ENCODE measurements at regions not wholly inside any gene's neighbourhood (a gene's known extent, or its start where the extent isn't known, plus 50 kb on each side); places are given as distances from the start of the nearest gene placed in this dataset.
"Not testable (repeated sequence)": the region's sequence is repeated elsewhere in the genome, so short reads cannot be mapped to it uniquely, and the experiment has no call there.

- DNase-seq (ENCODE audit: low read depth in 2 of 2) = no peak
Measured at GRCh38 chr21:14613486-14614224, 67.5 kb upstream of the SAMSN1 start.

- DNase-seq (ENCODE audit: low read depth in 2 of 2) = not testable (repeated sequence)
Measured at GRCh38 chr21:14610119-14610518, 64.0 kb upstream of the SAMSN1 start.

GRCh38 chr21:14609274-14609673 lies 63.2 kb upstream of the SAMSN1 start:
- no peak for DNase-seq (ENCODE audit: low read depth in 2 of 2)

- no peak for DNase-seq (ENCODE audit: low read depth in 2 of 2)
Measured at GRCh38 chr21:14607262-14607661, 61.1 kb upstream of the SAMSN1 start.

- no peak for DNase-seq (ENCODE audit: low read depth in 2 of 2)
Measured at GRCh38 chr21:14603202-14603601, 57.1 kb upstream of the SAMSN1 start.

- DNase-seq (ENCODE audit: low read depth in 2 of 2) = no peak
Measured at GRCh38 chr21:14602382-14602958, 56.4 kb upstream of the SAMSN1 start.

- DNase-seq (ENCODE audit: low read depth in 2 of 2) = no peak
Measured at GRCh38 chr21:14600569-14601297, 54.6 kb upstream of the SAMSN1 start.

GRCh38 chr21:14598065-14598464 lies 52.0 kb upstream of the SAMSN1 start:
- DNase-seq (ENCODE audit: low read depth in 2 of 2) = no peak
